ENCODE measurements at regions not wholly inside any gene's neighbourhood (a gene's known extent, or its start where the extent isn't known, plus 50 kb on each side); places are given as distances from the start of the nearest gene placed in this dataset.
"Not testable (repeated sequence)": the region's sequence is repeated elsewhere in the genome, so short reads cannot be mapped to it uniquely, and the experiment has no call there.

DNA sequence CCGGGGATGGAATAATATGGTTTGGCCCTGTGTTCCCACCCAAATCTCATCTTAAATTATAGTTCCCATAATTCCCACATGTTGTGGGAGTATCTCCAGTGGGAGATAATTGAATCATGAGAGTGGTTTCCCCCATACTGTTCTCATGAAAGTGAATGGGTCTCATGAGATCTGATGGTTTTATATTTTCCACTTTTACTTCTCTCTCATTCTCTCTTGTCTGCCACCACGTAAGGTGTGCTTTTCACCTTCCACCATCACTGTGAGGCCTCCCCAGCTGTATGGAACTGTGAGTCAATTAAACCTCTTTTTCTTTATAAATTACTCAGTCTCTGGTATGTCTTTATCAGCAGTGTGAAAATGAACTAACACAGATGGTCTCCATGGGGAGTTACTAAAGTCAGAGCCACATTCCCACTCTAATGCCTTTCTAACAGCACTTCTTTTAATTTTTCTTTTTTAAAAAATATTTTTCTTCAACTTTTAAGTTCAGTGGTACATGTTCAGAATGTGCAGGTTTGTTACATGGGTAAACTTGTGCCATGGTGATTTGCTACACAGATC is 306.6 kb downstream of the DTHD1 start:
- no peak overlapping the region for H3K27ac ChIP-seq
- no peaks in the 10 kb centered on the region for H3K4me1 ChIP-seq
- H3K36me3 ChIP-seq, result no peaks in the 10 kb centered on the region
- TF ChIP-seq CTCF (IDR thresholded peaks at IDR 0.05) (no peak), POLR2A (IDR thresholded peaks at IDR 0.05) (no peak)
- H3K4me3 ChIP-seq (replicated peaks in 1 of 3), result no peak overlapping the region
- no peak for DNase-seq
- H3K9me3 ChIP-seq, result no peaks in the 10 kb centered on the region
- no peaks in the 10 kb centered on the region for H3K27me3 ChIP-seq
- intact Hi-C loops (cut with DNase I), result no loop called here
- WGBS, 2 donors, result 75 to 86% methylated on average over 2 of the region's 2 CpGs

- intact Hi-C loops (cut with DNase I), result no loop called here
- DNase-seq, result no peak
- Histone ChIP-seq H3K36me3 (no peaks in the 10 kb centered on the region), H3K9me3 (no peaks in the 10 kb centered on the region), H3K27ac (no peak overlapping the region), H3K4me1 (no peaks in the 10 kb centered on the region), H3K27me3 (no peaks in the 10 kb centered on the region), H3K4me3 (replicated peaks in 1 of 3) (no peak overlapping the region)
- TF ChIP-seq CTCF (IDR thresholded peaks at IDR 0.05) (no peak), POLR2A (IDR thresholded peaks at IDR 0.05) (no peak)
Measured at GRCh38 chr4:36590343-36590742, 308.9 kb downstream of the DTHD1 start.

DNA sequence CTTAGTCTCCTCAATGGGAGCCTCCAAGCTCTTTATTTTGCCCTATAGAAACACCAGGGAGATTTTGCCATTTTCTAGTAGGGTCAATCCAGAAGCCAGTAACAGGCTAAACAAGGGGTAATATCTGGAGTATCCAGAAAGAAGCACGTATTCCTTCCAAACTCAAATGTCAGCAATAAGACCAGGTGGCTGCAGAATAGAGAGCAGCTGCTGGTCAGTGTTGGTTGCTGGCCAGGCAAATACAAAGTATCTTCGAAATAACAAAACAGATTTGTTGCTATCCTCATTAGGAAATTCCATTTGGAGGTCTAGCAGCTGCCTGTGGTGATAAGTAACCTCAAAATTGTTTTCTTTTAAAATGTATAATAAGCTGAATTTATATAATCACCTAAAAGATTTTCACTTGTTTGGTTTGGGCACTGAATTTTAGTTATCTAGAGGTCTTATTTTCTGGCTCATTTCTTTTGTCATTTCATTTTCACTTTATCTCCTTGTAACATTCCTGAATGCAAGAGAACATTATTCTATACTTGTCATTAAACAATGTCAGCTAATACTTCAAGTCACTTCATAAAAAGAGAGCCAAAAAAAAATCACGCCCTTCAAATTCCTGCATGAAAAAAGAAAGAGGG is 320.6 kb downstream of the DTHD1 start:
- WGBS, 2 donors, result 74 to 80% methylated on average over 3 of the region's 3 CpGs
- intact Hi-C loops (cut with DNase I), result no loop called here
- no peak overlapping the region for H3K27ac ChIP-seq
- no peaks in the 10 kb centered on the region for H3K4me1 ChIP-seq
- no peaks in the 10 kb centered on the region for H3K36me3 ChIP-seq
- H3K27me3 ChIP-seq, result no peaks in the 10 kb centered on the region
- TF ChIP-seq POLR2A (IDR thresholded peaks at IDR 0.05), result no peak
- TF ChIP-seq CTCF (IDR thresholded peaks at IDR 0.05), result no peak
- DNase-seq, result no peak
- no peak overlapping the region for H3K4me3 ChIP-seq (replicated peaks in 1 of 3)
- H3K9me3 ChIP-seq, result no peaks in the 10 kb centered on the region

- no peaks in the 10 kb centered on the region for H3K9me3 ChIP-seq
- H3K27me3 ChIP-seq, result no peaks in the 10 kb centered on the region
- intact Hi-C loops (cut with DNase I), result no loop called here
- H3K27ac ChIP-seq, result no peak overlapping the region
- H3K4me3 ChIP-seq (replicated peaks in 1 of 3), result no peak overlapping the region
- H3K36me3 ChIP-seq, result no peaks in the 10 kb centered on the region
- WGBS, 2 donors, result 38 to 86% methylated on average over 1 of the region's 1 CpG
- no peak for DNase-seq
- no peak for TF ChIP-seq POLR2A (IDR thresholded peaks at IDR 0.05)
- no peak for TF ChIP-seq CTCF (IDR thresholded peaks at IDR 0.05)
- H3K4me1 ChIP-seq, result no peaks in the 10 kb centered on the region
Measured at GRCh38 chr4:36609661-36610060, 328.2 kb downstream of the DTHD1 start.

DNA sequence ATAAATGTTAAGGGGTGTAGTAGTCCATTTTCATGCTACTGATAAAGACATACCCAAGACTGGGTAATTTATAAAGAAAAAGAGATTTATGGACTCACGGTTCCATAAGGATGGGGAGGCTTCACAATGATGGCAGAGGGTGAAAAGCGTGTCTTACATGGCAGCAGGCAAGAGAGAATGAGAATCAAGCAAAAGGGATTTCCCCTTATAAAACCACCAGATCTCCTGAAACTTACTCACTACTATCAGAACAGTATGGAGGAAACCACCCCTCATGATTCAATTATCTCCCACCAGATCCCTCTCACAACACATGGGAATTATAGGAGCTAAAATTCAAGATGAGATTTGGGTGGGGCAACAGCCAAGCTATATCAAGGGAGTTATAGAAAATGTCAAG is 329.2 kb downstream of the DTHD1 start:
- 83 to 90% methylated on average over 2 of the region's 2 CpGs for WGBS, 2 donors
- H3K4me1 ChIP-seq, result no peaks in the 10 kb centered on the region
- no peak overlapping the region for H3K27ac ChIP-seq
- DNase-seq, result no peak
- no peak overlapping the region for H3K4me3 ChIP-seq (replicated peaks in 1 of 3)
- TF ChIP-seq CTCF (IDR thresholded peaks at IDR 0.05), result no peak
- TF ChIP-seq POLR2A (IDR thresholded peaks at IDR 0.05), result no peak
- intact Hi-C loops (cut with DNase I), result no loop called here
- H3K36me3 ChIP-seq, result no peaks in the 10 kb centered on the region
- no peaks in the 10 kb centered on the region for H3K9me3 ChIP-seq
- no peaks in the 10 kb centered on the region for H3K27me3 ChIP-seq

GRCh38 chr4:36613142-36613541 is 331.7 kb downstream of the DTHD1 start:
- H3K27me3 ChIP-seq; DNase-seq; H3K4me1 ChIP-seq; H3K4me3 ChIP-seq (replicated peaks in 1 of 3); intact Hi-C loops (cut with DNase I); H3K9me3 ChIP-seq; H3K36me3 ChIP-seq; H3K27ac ChIP-seq: not testable (repeated sequence)
- 78 to 82% methylated on average over 2 of the region's 2 CpGs for WGBS, 2 donors
